Mesenchymal stem cell (in vitro differentiated cells and primary cell): ENCODE measurements at regions not wholly inside any gene's neighbourhood (a gene's known extent, or its start where the extent isn't known, plus 50 kb on each side); places are given as distances from the start of the nearest gene placed in this dataset.

Source experiments
- DNase-seq: peaks from one replicate; pipeline ENCODE4 v3.0.0-alpha.2; 2013
- H2AFZ ChIP-seq: one replicate; pipeline ENCODE4 v1.6.1; 2013; ENCODE audit warnings: low read depth, mild to moderate bottlenecking, control low read depth, inconsistent platforms, low read length, moderate library complexity
- H2AK5ac ChIP-seq: 2 replicates; pipeline ENCODE4 v1.6.1; 2013; ENCODE audit warnings: low read length, moderate library complexity, mild to moderate bottlenecking, inconsistent platforms; ENCODE audit not compliant: severe bottlenecking
- H2BK120ac ChIP-seq: one replicate; pipeline ENCODE4 v1.6.1; 2013; ENCODE audit warnings: low read depth, mild to moderate bottlenecking, inconsistent platforms, low read length, moderate library complexity
- H2BK12ac ChIP-seq, 2 experiments: one replicate each; pipeline ENCODE4 v1.6.1; 2013; ENCODE audit warnings: inconsistent platforms in 2 of 2, low read length in 2 of 2, mild to moderate bottlenecking in 2 of 2, moderate library complexity in 2 of 2, control low read depth in 1 of 2
- H2BK15ac ChIP-seq: one replicate; pipeline ENCODE4 v1.6.1; 2013; ENCODE audit warnings: mild to moderate bottlenecking, low read depth, inconsistent platforms; ENCODE audit not compliant: poor library complexity, severe bottlenecking
- H2BK5ac ChIP-seq: 2 replicates; pipeline ENCODE4 v1.6.1; 2013; ENCODE audit warnings: low read depth, mild to moderate bottlenecking, low read length, control low read depth, inconsistent platforms; ENCODE audit not compliant: poor library complexity, severe bottlenecking
- H3K14ac ChIP-seq, 2 experiments: one replicate each; pipeline ENCODE4 v1.6.1; 2013; ENCODE audit warnings: inconsistent platforms in 2 of 2, low read length in 2 of 2, control low read depth in 1 of 2, mild to moderate bottlenecking in 1 of 2, moderate library complexity in 1 of 2
- H3K18ac ChIP-seq, 2 experiments: one replicate each; pipeline ENCODE4 v1.6.1; 2013; ENCODE audit warnings: inconsistent platforms in 2 of 2, low read length in 2 of 2, control low read depth in 1 of 2, low read depth in 1 of 2, mild to moderate bottlenecking in 1 of 2
- H3K23ac ChIP-seq, 2 experiments: one replicate each; pipeline ENCODE4 v1.6.1; 2013; ENCODE audit warnings: inconsistent platforms in 2 of 2, low read length in 2 of 2, mild to moderate bottlenecking in 2 of 2, moderate library complexity in 2 of 2, control low read depth in 1 of 2
- H3K27ac ChIP-seq: 2 replicates; pipeline ENCODE4 v1.5.1; 2013; ENCODE audit warnings: mild to moderate bottlenecking, moderate library complexity, low read length, control low read depth, inconsistent platforms; ENCODE audit not compliant: poor library complexity, severe bottlenecking
- H3K27me3 ChIP-seq, 2 experiments: 2 replicates each; pipeline versions ENCODE4 v1.6.1 to v1.7.0; 2013; ENCODE audit warnings: low read length in 2 of 2, mild to moderate bottlenecking in 2 of 2, moderate library complexity in 2 of 2, control low read depth in 1 of 2, inconsistent platforms in 1 of 2; ENCODE audit not compliant: control insufficient read depth in 1 of 2, insufficient read depth in 1 of 2
- H3K36me3 ChIP-seq, 2 experiments: 2 replicates each; pipeline versions ENCODE4 v1.6.1 to v1.7.0; 2013; ENCODE audit warnings: low read length in 2 of 2, control low read depth in 1 of 2, inconsistent platforms in 1 of 2, low read depth in 1 of 2, mild to moderate bottlenecking in 1 of 2; ENCODE audit not compliant: insufficient read depth in 2 of 2, control insufficient read depth in 1 of 2
- H3K4ac ChIP-seq, 2 experiments: one replicate each; pipeline ENCODE4 v1.6.1; 2013; ENCODE audit warnings: inconsistent platforms in 2 of 2, low read length in 2 of 2, mild to moderate bottlenecking in 2 of 2, moderate library complexity in 2 of 2, control low read depth in 1 of 2, low read depth in 1 of 2
- H3K4me1 ChIP-seq: 2 replicates; pipeline ENCODE4 v1.6.1; 2013; ENCODE audit warnings: low read depth, low read length, control low read depth; ENCODE audit not compliant: control insufficient read depth, insufficient read depth
- H3K4me2 ChIP-seq: 2 replicates; pipeline ENCODE4 v1.6.1; 2013; ENCODE audit warnings: low read length, mild to moderate bottlenecking, inconsistent platforms; ENCODE audit not compliant: poor library complexity, severe bottlenecking
- H3K4me3 ChIP-seq, 2 experiments: 2 replicates each; pipeline versions ENCODE4 v1.5.1 to v1.7.0; 2013; ENCODE audit warnings: low read length in 2 of 2, mild to moderate bottlenecking in 2 of 2, control low read depth in 1 of 2, low read depth in 1 of 2; ENCODE audit not compliant: insufficient read depth in 1 of 2
- H3K79me1 ChIP-seq: replicated peaks from 2 replicates; pipeline ENCODE4 v1.6.1; 2013; ENCODE audit warnings: mild to moderate bottlenecking, control low read depth, low read length, inconsistent platforms; ENCODE audit not compliant: poor library complexity, severe bottlenecking
- H3K9ac ChIP-seq: 2 replicates; pipeline ENCODE4 v1.7.0; 2013; ENCODE audit warnings: mild to moderate bottlenecking, low read length, moderate library complexity
- H3K9me3 ChIP-seq: 2 replicates; pipeline ENCODE4 v1.7.0; 2013; ENCODE audit warnings: mild to moderate bottlenecking, low read length; ENCODE audit not compliant: control insufficient read depth
- H4K8ac ChIP-seq: one replicate; pipeline ENCODE4 v1.6.1; 2013; ENCODE audit warnings: inconsistent platforms, mild to moderate bottlenecking, low read length, moderate library complexity
- H4K91ac ChIP-seq: one replicate; pipeline ENCODE4 v1.6.1; 2013; ENCODE audit warnings: mild to moderate bottlenecking, low read length, inconsistent platforms
- WGBS: methylation state at CpG from one replicate; pipeline ENCODE4 v1.1.7; 2013; ENCODE audit warnings: mixed read lengths; 5-methylcytosine and 5-hydroxymethylcytosine counted together

DNA sequence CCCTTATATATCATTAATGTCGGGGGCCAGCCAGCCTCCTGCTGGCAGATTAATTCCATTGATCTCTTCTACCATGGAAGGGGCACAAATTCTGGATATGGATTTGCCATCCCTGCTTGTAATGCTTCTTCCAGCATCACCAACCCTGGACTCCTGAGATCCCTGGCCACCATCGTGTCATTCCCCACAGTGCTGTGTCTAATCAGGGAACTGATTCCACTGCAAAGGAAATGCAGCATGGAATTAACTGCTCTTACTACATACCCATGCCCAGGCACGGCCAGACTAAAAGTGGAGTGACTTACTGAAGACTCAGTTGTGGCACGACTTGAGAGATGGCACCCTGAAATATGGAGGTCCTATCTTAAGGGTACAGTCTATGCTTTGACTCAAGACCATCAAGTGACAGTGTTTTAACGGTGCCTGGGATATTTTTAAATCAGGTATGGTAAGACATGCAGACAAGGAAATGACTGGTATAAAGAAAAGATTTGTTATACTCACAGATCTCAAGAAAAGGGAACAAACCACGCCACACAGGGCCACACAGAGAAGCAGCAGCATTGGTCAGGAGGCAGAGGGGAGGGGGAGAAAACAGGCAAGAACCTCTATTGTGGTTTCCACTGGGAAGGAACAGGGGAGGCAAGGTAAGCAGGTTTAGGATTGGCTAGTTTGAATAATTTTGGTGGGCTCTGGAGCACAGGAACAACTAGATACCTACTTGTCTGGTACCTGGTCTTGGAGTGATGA lies 65.1 kb downstream of the IGLL5 start:
- H2BK12ac ChIP-seq: no peak overlapping the region

DNA sequence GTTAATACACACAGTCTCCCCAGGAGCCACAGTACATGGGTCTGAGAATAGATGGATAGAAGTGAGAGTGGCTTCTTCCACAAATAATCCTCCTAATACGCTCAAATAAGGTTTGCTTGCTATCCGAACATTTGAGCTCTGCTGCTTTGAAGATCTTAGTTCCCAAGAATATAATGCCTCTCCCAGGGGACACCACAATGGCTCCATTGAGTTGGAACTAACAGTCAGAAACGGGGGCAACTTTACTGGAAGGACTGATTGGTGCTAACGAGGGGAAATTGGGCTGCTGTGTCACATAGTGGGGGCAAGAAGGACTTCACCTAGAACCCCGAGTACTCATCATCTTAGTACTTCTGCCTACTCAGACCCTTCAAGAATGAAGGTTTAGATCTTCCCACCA lies 66.2 kb downstream of the IGLL5 start:
- no peak overlapping the region for H2AK5ac ChIP-seq
- DNase-seq: no peak
- H4K8ac ChIP-seq: no peak overlapping the region
- H3K18ac ChIP-seq: no peak overlapping the region
- no peak overlapping the region for H2BK12ac ChIP-seq
- H3K9ac ChIP-seq: no peak overlapping the region
- H3K23ac ChIP-seq: no peak overlapping the region
- no peak overlapping the region for H3K14ac ChIP-seq
- WGBS: 58% methylated on average over 4 of the region's 5 CpGs
- no peak overlapping the region for H3K4me2 ChIP-seq
- H3K36me3 ChIP-seq: no peaks in the 10 kb centered on the region
- H3K4me1 ChIP-seq: no peaks in the 10 kb centered on the region
- no peak overlapping the region for H2BK120ac ChIP-seq
- H4K91ac ChIP-seq: no peak overlapping the region
- no peak overlapping the region for H3K4me3 ChIP-seq
- H2AFZ ChIP-seq: no peak overlapping the region
- no peak overlapping the region for H2BK15ac ChIP-seq
- peaks cover 9 to 73% of the 10 kb centered on the region in 2 experiments for H3K27me3 ChIP-seq
- no peaks in the 10 kb centered on the region for H3K9me3 ChIP-seq
- no peaks in the 10 kb centered on the region for H3K79me1 ChIP-seq
- no peak overlapping the region for H2BK5ac ChIP-seq
- H3K27ac ChIP-seq: no peak overlapping the region
- no peak overlapping the region for H3K4ac ChIP-seq

More for the DNA sequence above, 65.1 kb downstream of the IGLL5 start:
- Histone ChIP-seq H3K4me1 (no peaks in the 10 kb centered on the region), H2BK15ac (no peak overlapping the region), H3K27ac (no peak overlapping the region), H2BK120ac (no peak overlapping the region), H3K4me2 (no peak overlapping the region), H3K4ac (no peak overlapping the region), H3K9me3 (no peaks in the 10 kb centered on the region), H3K18ac (no peak overlapping the region), H3K9ac (no peak overlapping the region), H2AFZ (no peak overlapping the region), H4K8ac (no peak overlapping the region), H3K4me3 (no peak overlapping the region), H2AK5ac (no peak overlapping the region), H4K91ac (no peak overlapping the region), H3K27me3 (peaks cover 9 to 62% of the 10 kb centered on the region in 2 experiments), H2BK5ac (no peak overlapping the region), H3K23ac (no peak overlapping the region), H3K36me3 (no peaks in the 10 kb centered on the region), H3K79me1 (no peaks in the 10 kb centered on the region), H3K14ac (no peak overlapping the region)
- DNase-seq: no peak
- 39% methylated on average over 6 of the region's 6 CpGs for WGBS

DNA sequence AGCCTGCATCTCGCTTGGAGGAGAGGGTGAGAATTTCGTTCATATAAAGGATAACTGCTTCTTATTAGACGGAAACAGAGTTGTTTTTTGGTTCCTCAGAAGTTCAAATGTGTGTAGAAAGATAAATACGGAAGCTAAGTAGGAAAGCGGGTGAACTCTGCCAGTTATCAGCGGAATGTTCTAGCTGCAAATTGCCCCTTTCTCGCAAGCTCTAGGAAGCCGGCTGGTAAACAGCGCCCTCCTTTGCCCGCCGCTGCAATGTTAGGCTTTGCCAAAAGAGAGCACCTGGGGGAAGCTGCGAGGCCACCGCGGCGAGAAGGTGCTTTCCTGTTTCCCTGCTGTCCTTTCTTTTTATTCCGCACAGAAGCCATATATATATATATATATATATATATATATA lies 67.0 kb downstream of the IGLL5 start:
- Histone ChIP-seq H3K4ac (no peak overlapping the region), H4K91ac (no peak overlapping the region), H2BK5ac (no peak overlapping the region), H3K27me3 (peaks cover 9 to 75% of the 10 kb centered on the region in 2 experiments), H3K14ac (no peak overlapping the region), H4K8ac (no peak overlapping the region), H3K36me3 (no peaks in the 10 kb centered on the region), H3K23ac (no peak overlapping the region), H2AFZ (no peak overlapping the region), H3K79me1 (no peaks in the 10 kb centered on the region), H3K4me1 (no peaks in the 10 kb centered on the region), H3K27ac (no peak overlapping the region), H3K18ac (no peak overlapping the region), H3K9me3 (no peaks in the 10 kb centered on the region), H3K9ac (no peak overlapping the region), H3K4me2 (no peak overlapping the region), H2BK15ac (no peak overlapping the region), H2BK120ac (no peak overlapping the region), H2AK5ac (no peak overlapping the region), H2BK12ac (no peak overlapping the region), H3K4me3 (no peak overlapping the region)
- 29% methylated on average over 11 of the region's 16 CpGs for WGBS
- no peak for DNase-seq

DNA sequence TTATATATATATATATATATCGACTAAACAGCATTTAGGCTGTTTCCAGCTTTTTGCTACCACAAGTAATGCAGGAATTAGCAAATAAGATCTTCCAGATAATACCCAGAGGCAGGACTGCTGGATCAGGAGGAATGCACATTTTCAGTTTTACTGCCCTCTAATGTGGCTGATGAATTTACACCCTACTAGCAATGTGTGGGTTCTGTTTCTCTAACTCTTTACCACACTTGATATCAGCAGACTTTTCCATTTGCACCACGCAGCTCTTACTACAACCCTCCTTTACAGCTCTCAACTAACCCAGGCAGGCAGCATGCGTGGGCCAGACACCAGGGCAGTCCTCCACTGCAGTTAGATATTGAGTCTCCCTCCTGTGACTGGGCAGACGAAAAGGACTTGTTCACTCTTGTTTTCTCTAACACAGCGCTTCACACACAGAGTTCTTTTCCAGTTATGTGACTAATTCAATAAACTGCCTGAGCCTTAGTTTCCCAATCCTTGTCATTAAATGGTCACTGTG lies 67.7 kb downstream of the IGLL5 start:
- Histone ChIP-seq H2BK15ac (no peak overlapping the region), H3K79me1 (no peaks in the 10 kb centered on the region), H3K36me3 (no peaks in the 10 kb centered on the region), H3K4me2 (no peak overlapping the region), H3K4ac (no peak overlapping the region), H3K18ac (no peak overlapping the region), H2BK5ac (no peak overlapping the region), H3K27me3 (peaks cover 9 to 77% of the 10 kb centered on the region in 2 experiments), H2AFZ (no peak overlapping the region), H3K14ac (no peak overlapping the region), H4K91ac (no peak overlapping the region), H3K23ac (no peak overlapping the region), H3K4me3 (no peak overlapping the region), H3K4me1 (no peaks in the 10 kb centered on the region), H2AK5ac (no peak overlapping the region), H2BK12ac (no peak overlapping the region), H4K8ac (no peak overlapping the region), H3K27ac (no peak overlapping the region), H3K9ac (no peak overlapping the region), H3K9me3 (no peaks in the 10 kb centered on the region), H2BK120ac (no peak overlapping the region)
- no peak for DNase-seq
- 36% methylated on average over 4 of the region's 5 CpGs for WGBS
